Esophagus squamous epithelium (tissue), 5 donors: ENCODE measurements at regions not wholly inside any gene's neighbourhood (a gene's known extent, or its start where the extent isn't known, plus 50 kb on each side); places are given as distances from the start of the nearest gene placed in this dataset.

Experiments
- DNase-seq: peaks from one replicate; lab custom pipeline; 2025; lab: John Stamatoyannopoulos, UW
- H3K27ac ChIP-seq, 4 donors: fragments of 200-600 bp; sonication (generic); one replicate each; pipeline ENCODE4 v1.5.1; 2016 to 2019; ENCODE audit warnings: mild to moderate bottlenecking in 1 of 4
- H3K27me3 ChIP-seq, 4 donors: fragments of 200-600 bp; sonication (generic); 1 replicate in 3 of 4; 2 replicates in 1 of 4; pipeline versions ENCODE4 v1.5.1 to v1.6.0; 2017 to 2021; ENCODE audit warnings: antibody characterized with exemption in 1 of 4
- H3K36me3 ChIP-seq, 3 donors: fragments of 200-600 bp; sonication (generic); one replicate each; pipeline ENCODE4 v1.5.1; 2016 to 2019
- H3K4me1 ChIP-seq, 3 donors: fragments of 200-600 bp; sonication (generic); one replicate each; pipeline ENCODE4 v1.5.1; 2017 to 2019
- H3K4me3 ChIP-seq, 4 donors: fragments of 200-600 bp; sonication (generic); 1 replicate in 3 of 4; 2 replicates in 1 of 4; pipeline ENCODE4 v1.5.1; 2016 to 2019; ENCODE audit warnings: mild to moderate bottlenecking in 2 of 4, moderate library complexity in 1 of 4
- H3K9me3 ChIP-seq, 3 donors: fragments of 200-600 bp; sonication (generic); one replicate each; pipeline ENCODE4 v1.5.1; 2016 to 2019
- CTCF ChIP-seq, 6 experiments: fragments of 450-650 bp in 4 of 6; fragments of 200-600 bp in 2 of 6; sonication (generic) in 2 of 6; IDR thresholded peaks; one replicate each; pipeline ENCODE4 v1.5.1; 2016 to 2019; ENCODE audit warnings: antibody characterized with exemption in 6 of 6, mild to moderate bottlenecking in 4 of 6, moderate library complexity in 4 of 6
- POLR2A ChIP-seq, 4 donors: fragments of 450-650 bp; IDR thresholded peaks; one replicate each; pipeline ENCODE4 v1.6.1; 2017; ENCODE audit warnings: antibody characterized with exemption in 4 of 4, mild to moderate bottlenecking in 4 of 4, moderate library complexity in 3 of 4
- WGBS, 2 donors: methylation state at CpG; one replicate each; pipeline ENCODE4 v1.1.5; 2018; 5-methylcytosine and 5-hydroxymethylcytosine counted together
- intact Hi-C: fragments of 100-400 bp; cut with DNase I; formaldehyde crosslinking; loops from one replicate; pipeline ENCODE4 v1.15.0; 2022
- donor health status: DM: yes; HTN: yes; CAD: no.

GRCh38 chr9:86809151-86809550 is 138.2 kb downstream of the GAS1 start:
- WGBS, 2 donors: 77 to 81% methylated on average over 6 of the region's 6 CpGs
- H3K27me3 ChIP-seq: peaks cover 0 to 5% (median 0%) of the 10 kb centered on the region in 4 donors
- TF ChIP-seq POLR2A (IDR thresholded peaks at IDR 0.05) (no peak), CTCF (IDR thresholded peaks at IDR 0.05) (no peak)
- no peak overlapping the region for H3K4me3 ChIP-seq
- H3K27ac ChIP-seq: no peak overlapping the region
- H3K4me1 ChIP-seq: no peaks in the 10 kb centered on the region
- H3K36me3 ChIP-seq: no peaks in the 10 kb centered on the region
- intact Hi-C loops: no loop called here
- no peaks in the 10 kb centered on the region for H3K9me3 ChIP-seq
- no peak for DNase-seq

- TF ChIP-seq POLR2A (IDR thresholded peaks at IDR 0.05) (no peak), CTCF (IDR thresholded peaks at IDR 0.05) (no peak)
- WGBS, 2 donors: 58 to 70% methylated on average over 15 to 16 of the region's 16 CpGs
- no peak for DNase-seq
- intact Hi-C loops: no loop called here
- Histone ChIP-seq H3K9me3 (no peaks in the 10 kb centered on the region), H3K27me3 (no peaks in the 10 kb centered on the region), H3K4me3 (no peak overlapping the region), H3K36me3 (no peaks in the 10 kb centered on the region), H3K4me1 (no peaks in the 10 kb centered on the region), H3K27ac (peak overlapping the region in 1 of 4 donors; percentile 36)
Measured at GRCh38 chr9:86807367-86807976, 139.8 kb downstream of the GAS1 start.

GRCh38 chr9:86804011-86804410 is 143.3 kb downstream of the GAS1 start:
- WGBS, 2 donors: 85 to 90% methylated on average over 3 of the region's 3 CpGs

GRCh38 chr9:86802900-86803673 is 144.2 kb downstream of the GAS1 start:
- Histone ChIP-seq H3K36me3 (no peaks in the 10 kb centered on the region), H3K4me3 (no peak overlapping the region), H3K4me1 (peaks cover 0 to 8% (median 0%) of the 10 kb centered on the region in 3 donors), H3K27ac (no peak overlapping the region), H3K27me3 (no peaks in the 10 kb centered on the region), H3K9me3 (no peaks in the 10 kb centered on the region)
- intact Hi-C loops: no loop called here
- no peak for DNase-seq
- 86 to 91% methylated on average over 5 of the region's 5 CpGs for WGBS, 2 donors
- TF ChIP-seq CTCF (IDR thresholded peaks at IDR 0.05): no peak
- no peak for TF ChIP-seq POLR2A (IDR thresholded peaks at IDR 0.05)

More at GRCh38 chr9:86804011-86804410, 143.3 kb downstream of the GAS1 start:
- no peak for DNase-seq
- Histone ChIP-seq H3K36me3 (no peaks in the 10 kb centered on the region), H3K4me3 (no peak overlapping the region), H3K4me1 (peaks cover 0 to 8% (median 0%) of the 10 kb centered on the region in 3 donors), H3K27me3 (no peaks in the 10 kb centered on the region), H3K9me3 (no peaks in the 10 kb centered on the region), H3K27ac (no peak overlapping the region)
- intact Hi-C loops: no loop called here
- TF ChIP-seq POLR2A (IDR thresholded peaks at IDR 0.05) (no peak), CTCF (IDR thresholded peaks at IDR 0.05) (no peak)

GRCh38 chr9:86801246-86801645 is 146.1 kb downstream of the GAS1 start:
- no peak for DNase-seq
- WGBS, 2 donors: 17 to 39% methylated on average over 5 of the region's 5 CpGs
- no peak overlapping the region for H3K27ac ChIP-seq
- H3K27me3 ChIP-seq: no peaks in the 10 kb centered on the region
- H3K36me3 ChIP-seq: no peaks in the 10 kb centered on the region
- TF ChIP-seq CTCF (IDR thresholded peaks at IDR 0.05) (no peak), POLR2A (IDR thresholded peaks at IDR 0.05) (no peak)
- H3K9me3 ChIP-seq: no peaks in the 10 kb centered on the region
- intact Hi-C loops: no loop called here
- H3K4me3 ChIP-seq: no peak overlapping the region
- peaks cover 0 to 8% (median 0%) of the 10 kb centered on the region in 3 donors for H3K4me1 ChIP-seq
